ENCODE measurements at regions not wholly inside any gene's neighbourhood (a gene's known extent, or its start where the extent isn't known, plus 50 kb on each side); places are given as distances from the start of the nearest gene placed in this dataset.

- H3K36me3 ChIP-seq, result no peaks in the 10 kb centered on the region
- WGBS, 2 donors, result 80 to 82% methylated on average over 4 of the region's 4 CpGs
- H3K9me3 ChIP-seq, result peaks cover 0 to 4% (median 0%) of the 10 kb centered on the region in 4 donors
- DNase-seq, result no peak
- H3K4me3 ChIP-seq, result no peak overlapping the region
- H3K27me3 ChIP-seq, result no peaks in the 10 kb centered on the region
- H3K27ac ChIP-seq, result no peak overlapping the region
- no peak for TF ChIP-seq CTCF (IDR thresholded peaks at IDR 0.05)
- no peak for TF ChIP-seq POLR2A (IDR thresholded peaks at IDR 0.05)
- no peak for TF ChIP-seq POLR2AphosphoS5 (IDR thresholded peaks at IDR 0.05)
- no peak for TF ChIP-seq EP300 (IDR thresholded peaks at IDR 0.05)
- H3K4me1 ChIP-seq, result no peaks in the 10 kb centered on the region
- intact Hi-C loops (cut with DNase I), result no loop called here
Measured at GRCh38 chr7:67523713-67524112, 527.1 kb downstream of the TYW1 start.

- no peaks in the 10 kb centered on the region for H3K9me3 ChIP-seq
- H3K4me3 ChIP-seq, result no peak overlapping the region
- 44 to 61% methylated on average over 4 of the region's 4 CpGs for WGBS, 2 donors
- H3K27ac ChIP-seq, result no peak overlapping the region
- TF ChIP-seq EP300 (IDR thresholded peaks at IDR 0.05) (no peak), POLR2AphosphoS5 (IDR thresholded peaks at IDR 0.05) (no peak), POLR2A (IDR thresholded peaks at IDR 0.05) (no peak), CTCF (IDR thresholded peaks at IDR 0.05) (no peak)
- no peaks in the 10 kb centered on the region for H3K36me3 ChIP-seq
- no peaks in the 10 kb centered on the region for H3K4me1 ChIP-seq
- no peaks in the 10 kb centered on the region for H3K27me3 ChIP-seq
- no peak for DNase-seq
- intact Hi-C loops (cut with DNase I), result no loop called here
Measured at GRCh38 chr7:67525588-67525987, 529.0 kb downstream of the TYW1 start.

- no peaks in the 10 kb centered on the region for H3K9me3 ChIP-seq
- intact Hi-C loops (cut with DNase I), result no loop called here
- WGBS, 2 donors, result 82 to 85% methylated on average over 8 of the region's 8 CpGs
- H3K27me3 ChIP-seq, result no peaks in the 10 kb centered on the region
- no peaks in the 10 kb centered on the region for H3K4me1 ChIP-seq
- no peaks in the 10 kb centered on the region for H3K36me3 ChIP-seq
- H3K27ac ChIP-seq, result no peak overlapping the region
- no peak overlapping the region for H3K4me3 ChIP-seq
- TF ChIP-seq POLR2A (IDR thresholded peaks at IDR 0.05), result no peak
- TF ChIP-seq CTCF (IDR thresholded peaks at IDR 0.05), result no peak
- TF ChIP-seq EP300 (IDR thresholded peaks at IDR 0.05), result no peak
- no peak for TF ChIP-seq POLR2AphosphoS5 (IDR thresholded peaks at IDR 0.05)
- DNase-seq, result no peak
Measured at GRCh38 chr7:67535241-67535989, 538.8 kb downstream of the TYW1 start.

- Histone ChIP-seq H3K27me3 (no peaks in the 10 kb centered on the region), H3K27ac (no peak overlapping the region), H3K9me3 (no peaks in the 10 kb centered on the region), H3K4me1 (no peaks in the 10 kb centered on the region), H3K36me3 (no peaks in the 10 kb centered on the region), H3K4me3 (no peak overlapping the region)
- no peak for DNase-seq
- TF ChIP-seq EP300 (IDR thresholded peaks at IDR 0.05) (no peak), CTCF (IDR thresholded peaks at IDR 0.05) (no peak), POLR2A (IDR thresholded peaks at IDR 0.05) (no peak), POLR2AphosphoS5 (IDR thresholded peaks at IDR 0.05) (no peak)
- intact Hi-C loops (cut with DNase I), result no loop called here
- 94 to 95% methylated on average over 8 of the region's 8 CpGs for WGBS, 2 donors
Measured at GRCh38 chr7:67542916-67543315, 546.3 kb downstream of the TYW1 start.
